Ectodermal cell (in vitro differentiated cells): ENCODE measurements at regions not wholly inside any gene's neighbourhood (a gene's known extent, or its start where the extent isn't known, plus 50 kb on each side); places are given as distances from the start of the nearest gene placed in this dataset.
"Not testable (repeated sequence)": the region's sequence is repeated elsewhere in the genome, so short reads cannot be mapped to it uniquely, and the experiment has no call there.

Experiments used
- H3K27ac ChIP-seq: 2 replicates; pipeline ENCODE4 v1.7.0; 2013; ENCODE audit warnings: mild to moderate bottlenecking, low read depth, low read length; ENCODE audit not compliant: insufficient read depth, poor library complexity, severe bottlenecking
- H3K27me3 ChIP-seq: 2 replicates; pipeline ENCODE4 v1.7.0; 2013; ENCODE audit warnings: mild to moderate bottlenecking, low read length; ENCODE audit not compliant: insufficient read depth, control insufficient read depth, poor library complexity, severe bottlenecking
- H3K36me3 ChIP-seq: one replicate; pipeline ENCODE4 v1.7.0; 2013; ENCODE audit warnings: low read length; ENCODE audit not compliant: control insufficient read depth, insufficient read depth
- H3K4me1 ChIP-seq: one replicate; pipeline ENCODE4 v1.7.0; 2013; ENCODE audit warnings: low read length; ENCODE audit not compliant: control insufficient read depth, insufficient read depth
- H3K4me3 ChIP-seq: 2 replicates; pipeline ENCODE4 v1.7.0; 2013; ENCODE audit warnings: low read depth, low read length, control low read depth; ENCODE audit not compliant: insufficient read depth
- H3K9me3 ChIP-seq: 2 replicates; pipeline ENCODE4 v1.7.0; 2013; ENCODE audit warnings: mild to moderate bottlenecking, low read length, moderate library complexity; ENCODE audit not compliant: control insufficient read depth
- WGBS, 2 experiments: methylation state at CpG; one replicate each; pipeline ENCODE4 v1.1.7; 2013; ENCODE audit warnings: missing lambda C conversion rate in 2 of 2; 5-methylcytosine and 5-hydroxymethylcytosine counted together

- 94 to 95% methylated on average over 6 of the region's 6 CpGs for WGBS, 2 experiments
- no peak overlapping the region for H3K4me3 ChIP-seq
- H3K27me3 ChIP-seq, result no peaks in the 10 kb centered on the region
These were observed 104.8 kb upstream of the CADM1 start for GRCh38 chr11:115608976-115609375.

GRCh38 chr11:115607621-115608221 is 103.5 kb upstream of the CADM1 start:
- no peaks in the 10 kb centered on the region for H3K27me3 ChIP-seq
- WGBS, 2 experiments, result 81% methylated on average over 13 of the region's 13 CpGs
- H3K4me1 ChIP-seq, result peaks cover 25% of the 10 kb centered on the region
- H3K36me3 ChIP-seq, result no peaks in the 10 kb centered on the region
- H3K27ac ChIP-seq, result no peak overlapping the region
- H3K4me3 ChIP-seq, result no peak overlapping the region
- H3K9me3 ChIP-seq, result no peaks in the 10 kb centered on the region

More at GRCh38 chr11:115608976-115609375, 104.8 kb upstream of the CADM1 start:
- no peak overlapping the region for H3K27ac ChIP-seq
- peaks cover 27% of the 10 kb centered on the region for H3K4me1 ChIP-seq
- H3K36me3 ChIP-seq, result no peaks in the 10 kb centered on the region
- H3K9me3 ChIP-seq, result no peaks in the 10 kb centered on the region

- H3K4me3 ChIP-seq, result no peak overlapping the region
- no peak overlapping the region for H3K27ac ChIP-seq
- no peaks in the 10 kb centered on the region for H3K9me3 ChIP-seq
- no peaks in the 10 kb centered on the region for H3K36me3 ChIP-seq
- 84 to 85% methylated on average over 11 of the region's 11 CpGs for WGBS, 2 experiments
- H3K4me1 ChIP-seq, result peaks cover 14% of the 10 kb centered on the region
- H3K27me3 ChIP-seq, result no peaks in the 10 kb centered on the region
These were observed 102.4 kb upstream of the CADM1 start for GRCh38 chr11:115606498-115607220.

- no peak overlapping the region for H3K4me3 ChIP-seq
- H3K27ac ChIP-seq, result no peak overlapping the region
- H3K36me3 ChIP-seq, result no peaks in the 10 kb centered on the region
- 84 to 87% methylated on average over 16 of the region's 16 CpGs for WGBS, 2 experiments
- no peaks in the 10 kb centered on the region for H3K27me3 ChIP-seq
- no peaks in the 10 kb centered on the region for H3K9me3 ChIP-seq
- peaks cover 8% of the 10 kb centered on the region for H3K4me1 ChIP-seq
These were observed 101.8 kb upstream of the CADM1 start for GRCh38 chr11:115605871-115606497.

- not testable (repeated sequence) for H3K27ac ChIP-seq, H3K27me3 ChIP-seq, H3K4me3 ChIP-seq, H3K36me3 ChIP-seq, H3K9me3 ChIP-seq, H3K4me1 ChIP-seq
- WGBS, 2 experiments, result 92 to 99% methylated on average over 4 of the region's 5 CpGs
These were observed 101.2 kb upstream of the CADM1 start for GRCh38 chr11:115605397-115605796.

- H3K27me3 ChIP-seq, result no peaks in the 10 kb centered on the region
- peaks cover 2% of the 10 kb centered on the region for H3K4me1 ChIP-seq
- H3K9me3 ChIP-seq, result no peaks in the 10 kb centered on the region
- no peaks in the 10 kb centered on the region for H3K36me3 ChIP-seq
- WGBS, 2 experiments, result 89 to 100% methylated on average over 1 of the region's 1 CpG
- no peak overlapping the region for H3K4me3 ChIP-seq
- no peak overlapping the region for H3K27ac ChIP-seq
These were observed 94.9 kb upstream of the CADM1 start for GRCh38 chr11:115599125-115599524.

GRCh38 chr11:115598257-115598901 is 94.2 kb upstream of the CADM1 start:
- no peak overlapping the region for H3K4me3 ChIP-seq
- H3K4me1 ChIP-seq, result peaks cover 2% of the 10 kb centered on the region
- no peaks in the 10 kb centered on the region for H3K9me3 ChIP-seq
- no peaks in the 10 kb centered on the region for H3K27me3 ChIP-seq
- WGBS, 2 experiments, result 71 to 84% methylated on average over 1 to 3 of the region's 3 CpGs
- no peaks in the 10 kb centered on the region for H3K36me3 ChIP-seq
- H3K27ac ChIP-seq, result peak overlapping the region; percentile 13

GRCh38 chr11:115591380-115591779 is 87.2 kb upstream of the CADM1 start:
- Histone ChIP-seq H3K27ac (no peak overlapping the region), H3K4me3 (no peak overlapping the region), H3K4me1 (no peaks in the 10 kb centered on the region), H3K9me3 (no peaks in the 10 kb centered on the region), H3K27me3 (no peaks in the 10 kb centered on the region), H3K36me3 (no peaks in the 10 kb centered on the region)
- 100% methylated on average over 3 of the region's 3 CpGs; no CpG with 5 or more reads in 1 of the 2 experiments for WGBS, 2 experiments

- no peaks in the 10 kb centered on the region for H3K9me3 ChIP-seq
- H3K27me3 ChIP-seq, result no peaks in the 10 kb centered on the region
- H3K27ac ChIP-seq, result no peak overlapping the region
- 84 to 87% methylated on average over 7 of the region's 7 CpGs for WGBS, 2 experiments
- no peaks in the 10 kb centered on the region for H3K4me1 ChIP-seq
- H3K36me3 ChIP-seq, result no peaks in the 10 kb centered on the region
- no peak overlapping the region for H3K4me3 ChIP-seq
These were observed 86.0 kb upstream of the CADM1 start for GRCh38 chr11:115590254-115590653.

- H3K4me1 ChIP-seq, result no peaks in the 10 kb centered on the region
- no peaks in the 10 kb centered on the region for H3K36me3 ChIP-seq
- 89 to 99% methylated on average over 2 to 3 of the region's 3 CpGs for WGBS, 2 experiments
- H3K27ac ChIP-seq, result no peak overlapping the region
- no peak overlapping the region for H3K4me3 ChIP-seq
- no peaks in the 10 kb centered on the region for H3K27me3 ChIP-seq
- H3K9me3 ChIP-seq, result no peaks in the 10 kb centered on the region
These were observed 83.6 kb upstream of the CADM1 start for GRCh38 chr11:115587718-115588342.
